HT-29 (cell line): ENCODE measurements at regions not wholly inside any gene's neighbourhood (a gene's known extent, or its start where the extent isn't known, plus 50 kb on each side); places are given as distances from the start of the nearest gene placed in this dataset.

ENCODE experiments used
- DNase-seq: peaks from one replicate; pipeline ENCODE4 v3.0.0-alpha.2; 2015; ENCODE audit warnings: low spot score

- DNase-seq = no peak
These were observed 263.1 kb downstream of the RPS24 start for GRCh38 chr10:78296785-78297184.

GRCh38 chr10:78297997-78298396, 264.3 kb downstream of the RPS24 start:
- DNase-seq = no peak

- DNase-seq = no peak
These were observed 265.2 kb downstream of the RPS24 start for GRCh38 chr10:78298835-78299234.

GRCh38 chr10:78299851-78300468, 266.3 kb downstream of the RPS24 start:
- no peak for DNase-seq

GRCh38 chr10:78300526-78300925, 266.9 kb downstream of the RPS24 start:
- DNase-seq = no peak

- no peak for DNase-seq
These were observed 267.8 kb downstream of the RPS24 start for GRCh38 chr10:78301481-78301880.

- peak; percentile 11 for DNase-seq
These were observed 268.5 kb downstream of the RPS24 start for GRCh38 chr10:78301891-78302738.

- no peak for DNase-seq
These were observed 269.0 kb downstream of the RPS24 start for GRCh38 chr10:78302739-78302988.

- peak; percentile 95 for DNase-seq
These were observed 269.6 kb downstream of the RPS24 start for GRCh38 chr10:78302989-78303854.

- no peak for DNase-seq
These were observed 270.7 kb downstream of the RPS24 start for GRCh38 chr10:78304091-78305045.

GRCh38 chr10:78305311-78305710, 271.6 kb downstream of the RPS24 start:
- DNase-seq = no peak

- no peak for DNase-seq
These were observed 272.7 kb downstream of the RPS24 start for GRCh38 chr10:78306358-78306757.

- no peak for DNase-seq
These were observed 273.9 kb downstream of the RPS24 start for GRCh38 chr10:78307576-78307975.

- no peak for DNase-seq
These were observed 276.0 kb downstream of the RPS24 start for GRCh38 chr10:78309536-78310237.

- DNase-seq = no peak
These were observed 276.9 kb downstream of the RPS24 start for GRCh38 chr10:78310481-78311080.

- no peak for DNase-seq
These were observed 278.8 kb downstream of the RPS24 start for GRCh38 chr10:78312197-78313047.

GRCh38 chr10:78313048-78313381, 279.4 kb downstream of the RPS24 start:
- DNase-seq = no peak

- DNase-seq = no peak
These were observed 280.0 kb downstream of the RPS24 start for GRCh38 chr10:78313636-78314035.

- no peak for DNase-seq
These were observed 281.0 kb downstream of the RPS24 start for GRCh38 chr10:78314651-78315050.
